Activated naive CD8-positive, alpha-beta T cell treated with anti-CD3 and anti-CD28 coated beads for 36 hours (primary cell): ENCODE measurements at regions not wholly inside any gene's neighbourhood (a gene's known extent, or its start where the extent isn't known, plus 50 kb on each side); places are given as distances from the start of the nearest gene placed in this dataset.
"Not testable (repeated sequence)": the region's sequence is repeated elsewhere in the genome, so short reads cannot be mapped to it uniquely, and the experiment has no call there.

Experiments used
- DNase-seq: peaks from one replicate; pipeline ENCODE4 v3.0.0; 2021
- H3K27ac Mint-ChIP-seq: one replicate; pipeline ENCODE4 v1.8.0; 2022; ENCODE audit warnings: mild to moderate bottlenecking, moderate library complexity, mixed read lengths
- H3K27me3 Mint-ChIP-seq: one replicate; pipeline ENCODE4 v1.8.0; 2022; ENCODE audit warnings: mild to moderate bottlenecking, mixed read lengths
- H3K36me3 Mint-ChIP-seq: one replicate; pipeline ENCODE4 v1.8.0; 2021; ENCODE audit warnings: mild to moderate bottlenecking, mixed read lengths
- H3K4me1 Mint-ChIP-seq: one replicate; pipeline ENCODE4 v1.8.0; 2021; ENCODE audit warnings: mixed read lengths
- H3K4me3 Mint-ChIP-seq: one replicate; pipeline ENCODE4 v1.8.0; 2022; ENCODE audit warnings: mild to moderate bottlenecking, moderate library complexity, mixed read lengths
- H3K9me3 Mint-ChIP-seq: one replicate; pipeline ENCODE4 v1.8.0; 2022; ENCODE audit warnings: mixed read lengths

DNA sequence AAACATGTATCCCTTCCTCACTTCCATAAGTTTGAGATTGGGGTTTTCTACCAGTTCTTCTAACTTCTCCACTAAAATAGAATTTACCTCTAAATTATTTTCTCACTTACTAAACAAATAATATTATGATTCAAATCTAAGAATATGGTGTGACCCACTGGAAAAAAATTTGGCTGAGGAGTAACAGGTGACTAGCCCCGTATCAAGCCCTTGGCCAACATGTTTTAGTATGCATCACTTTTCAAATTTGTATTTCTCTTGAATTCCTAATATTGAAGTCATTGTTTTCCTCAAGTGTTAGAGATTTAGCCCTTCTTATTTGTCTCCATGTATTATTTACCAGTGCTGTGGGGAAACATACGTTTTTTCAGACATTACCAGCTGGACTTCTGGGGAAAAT lies 759.4 kb downstream of the NSUN3 start:
- H3K4me1 Mint-ChIP-seq, result no peaks in the 10 kb centered on the region
- H3K4me3 Mint-ChIP-seq, result no peak overlapping the region
- no peak overlapping the region for H3K27ac Mint-ChIP-seq
- no peak for DNase-seq
- peaks cover 1% of the 10 kb centered on the region for H3K9me3 Mint-ChIP-seq
- H3K27me3 Mint-ChIP-seq, result no peaks in the 10 kb centered on the region
- no peaks in the 10 kb centered on the region for H3K36me3 Mint-ChIP-seq

DNA sequence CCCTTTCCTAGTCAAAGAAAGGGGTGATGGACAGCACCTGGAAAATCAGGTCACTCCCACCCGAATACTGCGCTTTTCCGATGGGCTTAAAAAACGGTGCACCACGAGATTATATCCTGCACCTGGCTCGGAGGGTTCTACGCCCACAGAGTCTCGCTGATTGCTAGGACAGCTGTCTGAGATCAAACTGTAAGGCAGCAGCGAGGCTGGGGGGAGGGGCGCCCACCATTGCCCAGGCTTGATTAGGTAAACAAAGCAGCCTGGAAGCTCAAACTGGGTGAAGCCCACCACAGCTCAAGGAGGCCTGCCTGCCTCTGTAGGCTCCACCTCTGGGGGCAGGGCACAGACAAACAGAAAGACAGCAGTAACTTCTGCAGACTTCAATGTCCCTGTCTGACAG lies 783.4 kb downstream of the NSUN3 start:
- DNase-seq, H3K4me1 Mint-ChIP-seq, H3K36me3 Mint-ChIP-seq, H3K4me3 Mint-ChIP-seq, H3K27ac Mint-ChIP-seq, H3K9me3 Mint-ChIP-seq, H3K27me3 Mint-ChIP-seq: not testable (repeated sequence)

DNA sequence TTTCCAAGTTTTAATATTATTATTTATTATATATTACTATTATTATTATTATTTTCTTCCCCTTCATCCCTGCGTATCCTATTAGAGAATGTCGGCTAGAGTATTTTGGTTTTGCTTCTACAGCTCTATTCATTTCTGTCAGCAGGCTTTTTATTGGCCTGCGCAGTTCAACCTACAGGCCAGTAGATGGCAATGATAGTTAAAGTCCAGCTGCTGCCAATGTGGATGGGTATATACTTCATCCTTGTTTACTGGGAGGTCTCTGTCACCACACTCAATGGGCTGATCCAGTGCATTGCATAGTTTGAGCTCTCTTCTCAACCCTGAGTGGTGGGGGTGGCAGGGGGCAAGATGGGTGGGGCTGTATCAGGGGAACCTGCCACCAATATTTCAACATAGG lies 799.8 kb downstream of the NSUN3 start:
- peaks cover 25% of the 10 kb centered on the region for H3K9me3 Mint-ChIP-seq
- H3K27me3 Mint-ChIP-seq, result no peaks in the 10 kb centered on the region
- H3K27ac Mint-ChIP-seq, result no peak overlapping the region
- no peaks in the 10 kb centered on the region for H3K36me3 Mint-ChIP-seq
- no peak for DNase-seq
- H3K4me1 Mint-ChIP-seq, result no peaks in the 10 kb centered on the region
- no peak overlapping the region for H3K4me3 Mint-ChIP-seq

DNA sequence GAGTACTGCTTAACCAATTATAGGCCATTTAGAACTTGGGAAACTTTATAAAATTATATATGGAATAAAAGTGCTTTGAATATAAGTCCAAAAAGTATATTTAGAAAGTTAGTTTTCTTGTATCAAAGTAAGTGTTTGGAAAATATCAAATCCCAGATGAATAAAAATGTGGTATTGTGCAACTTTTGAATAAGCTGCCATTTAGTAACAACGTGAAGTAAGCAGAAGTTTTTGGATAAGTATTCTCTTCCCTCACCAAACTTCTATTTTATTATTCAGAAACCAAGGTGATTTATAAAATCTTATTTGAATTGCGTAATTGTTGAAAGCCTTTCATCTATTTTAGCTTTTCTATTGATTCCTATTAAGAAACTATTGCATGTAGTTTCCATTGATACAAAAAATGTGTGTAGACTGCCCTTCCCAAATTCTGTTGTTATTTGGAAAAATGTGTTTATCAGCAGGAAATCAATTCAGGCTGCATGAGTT lies 806.2 kb downstream of the NSUN3 start:
- H3K36me3 Mint-ChIP-seq, result no peaks in the 10 kb centered on the region
- no peak overlapping the region for H3K4me3 Mint-ChIP-seq
- H3K9me3 Mint-ChIP-seq, result peaks cover 11% of the 10 kb centered on the region
- no peaks in the 10 kb centered on the region for H3K4me1 Mint-ChIP-seq
- H3K27ac Mint-ChIP-seq, result no peak overlapping the region
- no peak for DNase-seq
- H3K27me3 Mint-ChIP-seq, result no peaks in the 10 kb centered on the region

DNA sequence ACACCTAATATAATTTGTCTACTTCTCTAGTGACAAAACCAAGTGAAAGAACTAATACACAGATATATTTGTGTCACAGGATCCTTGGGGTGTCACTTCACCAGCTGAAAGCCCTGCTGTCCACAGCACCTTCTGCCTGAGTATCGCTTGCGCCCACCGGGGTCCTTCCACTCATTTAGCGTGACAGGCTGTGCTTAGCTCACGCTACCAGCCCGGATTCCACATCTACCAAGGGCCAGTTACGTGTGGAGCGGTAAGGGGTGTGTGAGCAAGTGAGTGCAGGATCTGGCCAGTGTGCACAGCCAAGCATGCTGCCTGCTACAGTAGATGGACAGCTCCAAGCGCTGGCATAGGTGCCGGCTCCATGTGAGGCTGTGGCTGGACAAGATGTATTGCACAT lies 810.9 kb downstream of the NSUN3 start:
- Mint-ChIP-seq H3K27ac (no peak overlapping the region), H3K9me3 (no peaks in the 10 kb centered on the region), H3K27me3 (no peaks in the 10 kb centered on the region), H3K4me1 (no peaks in the 10 kb centered on the region), H3K4me3 (no peak overlapping the region), H3K36me3 (no peaks in the 10 kb centered on the region)
- no peak for DNase-seq

DNA sequence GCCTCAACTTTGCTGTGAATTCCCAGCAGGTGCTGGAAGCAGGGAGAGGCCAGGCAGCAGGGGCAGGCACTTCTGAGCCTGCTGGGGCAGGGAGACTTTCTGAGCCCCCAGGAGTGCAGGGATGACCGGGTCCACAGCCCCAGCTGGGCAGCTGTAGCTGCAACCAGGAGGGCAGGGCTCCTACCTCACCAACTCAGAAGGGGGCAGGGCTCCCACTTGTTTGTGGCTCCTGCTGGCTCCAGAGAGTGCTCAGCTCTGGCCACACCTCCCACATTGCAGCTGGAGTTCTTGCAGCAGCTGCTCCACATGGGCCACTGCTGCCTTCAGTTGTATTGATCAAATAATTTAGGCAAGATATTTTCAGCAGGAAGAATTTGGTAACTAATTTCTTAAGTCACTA lies 812.3 kb downstream of the NSUN3 start:
- Mint-ChIP-seq H3K27ac (no peak overlapping the region), H3K27me3 (no peaks in the 10 kb centered on the region), H3K4me3 (no peak overlapping the region), H3K4me1 (no peaks in the 10 kb centered on the region), H3K9me3 (no peaks in the 10 kb centered on the region), H3K36me3 (no peaks in the 10 kb centered on the region)
- DNase-seq, result no peak

DNA sequence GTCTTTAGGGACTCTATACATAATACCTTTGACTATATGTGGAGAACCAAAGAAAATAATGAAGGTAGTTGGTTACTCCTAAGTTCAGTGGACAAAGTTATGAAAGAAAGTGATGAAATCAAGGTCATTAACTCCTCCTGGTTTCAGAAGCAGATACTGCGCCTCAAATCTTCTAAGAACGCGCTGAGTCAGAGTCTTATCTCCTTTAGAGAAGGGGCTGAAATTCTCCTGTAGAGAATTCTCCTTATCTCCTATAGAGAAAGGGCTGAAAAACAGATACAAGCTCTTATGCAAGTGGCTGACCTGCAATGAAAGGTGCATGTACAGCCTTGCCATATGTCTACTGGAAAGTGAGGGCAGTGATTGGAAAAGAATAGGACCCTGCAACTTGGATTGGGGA lies 824.2 kb downstream of the NSUN3 start:
- Mint-ChIP-seq H3K27me3 (no peaks in the 10 kb centered on the region), H3K9me3 (peaks cover 1% of the 10 kb centered on the region), H3K4me3 (no peak overlapping the region), H3K36me3 (no peaks in the 10 kb centered on the region), H3K4me1 (no peaks in the 10 kb centered on the region), H3K27ac (no peak overlapping the region)
- no peak for DNase-seq

DNA sequence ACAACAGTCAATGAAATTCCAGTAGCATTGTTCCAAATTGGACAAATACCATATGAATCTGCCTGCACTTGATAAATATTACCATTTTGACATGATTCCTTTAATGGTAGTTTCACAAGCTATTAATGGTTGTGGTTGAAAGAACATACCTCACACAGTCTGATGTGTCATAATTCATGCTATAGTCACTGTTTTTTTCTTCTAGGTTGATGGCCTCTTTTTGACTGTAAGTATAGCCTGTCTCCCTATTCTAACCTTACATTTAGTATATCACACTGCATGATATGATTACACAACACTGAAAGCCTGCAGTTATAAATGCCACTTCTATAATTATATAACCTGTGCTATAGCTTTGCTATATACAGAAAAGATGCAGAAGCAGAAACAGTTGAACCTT lies 834.1 kb downstream of the NSUN3 start:
- Mint-ChIP-seq H3K27me3 (no peaks in the 10 kb centered on the region), H3K4me3 (no peak overlapping the region), H3K9me3 (no peaks in the 10 kb centered on the region), H3K36me3 (no peaks in the 10 kb centered on the region), H3K27ac (no peak overlapping the region), H3K4me1 (no peaks in the 10 kb centered on the region)
- DNase-seq, result no peak

DNA sequence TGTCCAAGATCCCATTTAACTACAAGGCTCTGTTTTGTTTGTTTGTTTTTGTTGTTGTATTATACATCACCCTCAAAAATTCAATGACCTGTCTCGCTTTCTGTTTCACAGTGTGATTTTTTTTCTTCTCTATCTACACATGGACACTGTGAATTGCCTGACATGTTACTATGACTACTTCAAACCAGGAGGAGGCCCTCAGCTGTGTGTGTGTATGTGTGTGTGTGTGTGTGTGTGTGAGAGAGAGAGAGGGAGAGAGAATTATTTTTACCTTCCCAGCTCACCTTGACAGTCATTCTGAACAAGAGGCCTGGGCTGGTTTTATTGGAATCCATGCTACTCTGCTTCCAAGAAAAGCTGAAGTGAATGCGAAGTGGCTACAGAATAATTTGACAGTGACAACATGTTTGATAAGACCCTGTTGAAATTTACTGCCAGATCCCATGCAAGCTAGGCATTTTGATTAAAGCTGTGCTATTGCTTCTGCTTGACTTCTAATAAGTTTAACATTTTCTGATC lies 841.4 kb downstream of the NSUN3 start:
- no peaks in the 10 kb centered on the region for H3K9me3 Mint-ChIP-seq
- no peaks in the 10 kb centered on the region for H3K27me3 Mint-ChIP-seq
- H3K27ac Mint-ChIP-seq, result no peak overlapping the region
- H3K36me3 Mint-ChIP-seq, result no peaks in the 10 kb centered on the region
- no peak overlapping the region for H3K4me3 Mint-ChIP-seq
- no peaks in the 10 kb centered on the region for H3K4me1 Mint-ChIP-seq
- DNase-seq, result no peak

DNA sequence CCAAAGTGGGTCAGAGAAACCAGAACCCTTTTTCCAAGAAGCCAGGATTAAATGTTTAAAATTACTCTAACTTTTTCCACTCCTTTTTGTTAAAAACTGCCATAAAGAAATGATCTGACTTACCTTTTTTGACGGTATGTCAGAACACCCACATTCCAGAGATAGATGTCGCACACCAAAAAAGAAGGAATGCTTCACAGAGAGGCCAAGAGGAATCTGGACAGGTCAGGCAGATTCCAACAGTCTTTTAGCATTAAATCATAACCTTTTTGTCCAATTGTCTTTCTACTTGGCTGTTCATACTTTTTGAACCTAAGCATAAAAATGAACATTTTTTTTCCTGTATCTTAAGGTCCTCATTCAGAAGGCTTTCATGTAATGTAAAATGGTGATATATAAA lies 846.9 kb downstream of the NSUN3 start:
- no peak for DNase-seq
- H3K4me3 Mint-ChIP-seq, result no peak overlapping the region
- H3K27me3 Mint-ChIP-seq, result no peaks in the 10 kb centered on the region
- H3K27ac Mint-ChIP-seq, result no peak overlapping the region
- H3K4me1 Mint-ChIP-seq, result no peaks in the 10 kb centered on the region
- H3K36me3 Mint-ChIP-seq, result no peaks in the 10 kb centered on the region
- H3K9me3 Mint-ChIP-seq, result no peaks in the 10 kb centered on the region

DNA sequence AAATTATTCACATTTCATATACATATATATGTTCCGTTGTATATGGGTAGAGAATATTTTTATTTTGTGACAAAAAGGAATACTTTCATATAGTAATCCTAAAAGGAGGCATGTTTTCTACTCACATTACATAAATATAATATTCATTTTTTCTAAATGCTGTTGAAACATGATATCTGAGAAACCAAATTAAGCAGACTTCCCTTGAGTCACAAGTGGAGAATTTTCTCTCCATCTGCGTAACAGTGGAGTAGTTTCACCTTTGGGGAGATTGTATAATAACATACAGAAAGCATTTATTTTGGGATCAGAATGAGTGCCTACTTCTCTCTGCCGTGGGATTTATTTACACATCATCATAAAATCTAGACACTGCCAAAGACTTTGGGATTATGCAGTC lies 849.8 kb downstream of the NSUN3 start:
- H3K36me3 Mint-ChIP-seq, result no peaks in the 10 kb centered on the region
- no peaks in the 10 kb centered on the region for H3K9me3 Mint-ChIP-seq
- H3K4me1 Mint-ChIP-seq, result no peaks in the 10 kb centered on the region
- H3K27ac Mint-ChIP-seq, result no peak overlapping the region
- no peak for DNase-seq
- H3K27me3 Mint-ChIP-seq, result no peaks in the 10 kb centered on the region
- H3K4me3 Mint-ChIP-seq, result no peak overlapping the region

DNA sequence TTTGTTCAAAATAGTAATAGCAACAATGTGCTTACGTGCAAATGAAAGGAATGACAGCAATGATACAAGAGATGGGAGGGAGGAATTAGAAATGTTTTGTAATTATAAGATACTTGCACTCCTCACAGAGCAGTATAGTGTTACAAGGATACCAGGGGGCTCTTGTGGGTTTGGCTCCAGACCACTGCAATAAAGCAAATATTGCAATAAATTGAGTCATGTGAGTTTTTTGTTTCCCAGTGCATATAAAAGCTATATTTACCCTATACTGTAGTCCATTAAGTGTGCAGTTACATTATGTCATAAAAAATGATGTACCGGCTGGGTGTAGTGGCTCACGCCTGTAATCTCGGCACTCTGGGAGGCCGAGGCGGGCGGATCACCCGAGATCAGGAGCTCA lies 864.3 kb downstream of the NSUN3 start:
- no peak overlapping the region for H3K4me3 Mint-ChIP-seq
- no peaks in the 10 kb centered on the region for H3K36me3 Mint-ChIP-seq
- DNase-seq, result no peak
- H3K9me3 Mint-ChIP-seq, result peaks cover 6% of the 10 kb centered on the region
- H3K27ac Mint-ChIP-seq, result no peak overlapping the region
- H3K27me3 Mint-ChIP-seq, result no peaks in the 10 kb centered on the region
- H3K4me1 Mint-ChIP-seq, result no peaks in the 10 kb centered on the region

DNA sequence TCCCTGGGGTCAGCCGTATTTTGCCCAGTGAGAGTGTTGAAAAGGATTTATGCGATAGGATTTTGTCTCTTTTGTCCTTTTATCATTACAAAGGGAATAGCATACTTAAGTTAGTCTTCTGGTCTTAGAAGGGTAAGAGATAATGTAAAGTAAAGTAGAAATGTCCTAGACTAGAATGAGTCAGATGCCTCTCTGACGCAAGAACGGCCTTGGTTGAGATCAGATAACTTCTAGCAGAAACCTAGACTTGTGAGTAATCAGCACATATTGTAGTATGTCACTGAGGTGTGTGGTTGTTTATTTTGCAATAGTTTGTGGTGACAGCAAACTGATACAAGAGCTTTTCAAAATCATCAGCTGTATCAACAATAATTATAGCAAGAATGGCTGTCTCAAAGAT lies 866.1 kb downstream of the NSUN3 start:
- no peak for DNase-seq
- H3K4me3 Mint-ChIP-seq, result no peak overlapping the region
- H3K9me3 Mint-ChIP-seq, result peaks cover 4% of the 10 kb centered on the region

DNA sequence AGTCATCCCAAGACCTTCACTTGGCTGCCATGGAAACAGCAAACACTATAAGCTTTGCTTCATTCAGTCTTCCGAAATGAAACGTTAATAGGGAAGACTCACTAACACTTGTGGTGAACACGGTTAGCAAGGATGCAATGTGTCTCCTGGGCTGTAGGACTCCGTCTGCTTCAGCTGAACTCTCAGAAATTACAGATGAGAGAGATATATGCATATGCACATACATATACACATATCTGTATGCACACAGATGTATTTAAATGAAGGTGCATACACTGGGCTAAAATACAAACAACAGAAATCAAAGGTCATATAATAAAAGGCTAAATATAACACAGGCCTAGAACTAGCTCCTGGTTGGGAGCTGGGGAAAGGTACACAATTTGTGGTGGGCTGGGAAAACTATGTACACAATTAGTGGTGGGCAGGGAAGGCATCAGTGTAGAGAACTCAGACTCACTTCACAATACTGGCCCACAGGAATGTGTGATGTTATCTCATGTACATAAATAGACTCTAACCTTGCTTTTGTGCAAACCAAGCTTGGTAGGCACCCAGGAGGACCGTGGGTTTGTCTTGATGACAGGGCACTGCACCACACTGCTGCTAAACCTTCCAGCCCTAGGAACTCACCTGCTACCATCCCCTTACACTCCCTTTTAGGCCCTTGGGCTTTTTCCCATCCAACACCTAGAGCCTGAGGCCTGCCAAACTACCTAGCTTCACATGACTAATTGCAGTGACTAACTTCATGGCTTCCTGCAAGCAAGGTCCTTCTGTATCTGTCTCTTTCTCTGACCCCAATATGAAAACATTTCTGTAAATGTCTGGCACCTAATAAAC lies 873.1 kb downstream of the NSUN3 start:
- no peak for DNase-seq
- H3K27me3 Mint-ChIP-seq, result no peaks in the 10 kb centered on the region
- H3K4me3 Mint-ChIP-seq, result no peak overlapping the region
- no peak overlapping the region for H3K27ac Mint-ChIP-seq
- H3K9me3 Mint-ChIP-seq, result peaks cover 5% of the 10 kb centered on the region
- H3K4me1 Mint-ChIP-seq, result no peaks in the 10 kb centered on the region
- no peaks in the 10 kb centered on the region for H3K36me3 Mint-ChIP-seq

More for the DNA sequence above, 866.1 kb downstream of the NSUN3 start:
- H3K27me3 Mint-ChIP-seq, result no peaks in the 10 kb centered on the region
- no peak overlapping the region for H3K27ac Mint-ChIP-seq
- H3K36me3 Mint-ChIP-seq, result no peaks in the 10 kb centered on the region
- no peaks in the 10 kb centered on the region for H3K4me1 Mint-ChIP-seq

DNA sequence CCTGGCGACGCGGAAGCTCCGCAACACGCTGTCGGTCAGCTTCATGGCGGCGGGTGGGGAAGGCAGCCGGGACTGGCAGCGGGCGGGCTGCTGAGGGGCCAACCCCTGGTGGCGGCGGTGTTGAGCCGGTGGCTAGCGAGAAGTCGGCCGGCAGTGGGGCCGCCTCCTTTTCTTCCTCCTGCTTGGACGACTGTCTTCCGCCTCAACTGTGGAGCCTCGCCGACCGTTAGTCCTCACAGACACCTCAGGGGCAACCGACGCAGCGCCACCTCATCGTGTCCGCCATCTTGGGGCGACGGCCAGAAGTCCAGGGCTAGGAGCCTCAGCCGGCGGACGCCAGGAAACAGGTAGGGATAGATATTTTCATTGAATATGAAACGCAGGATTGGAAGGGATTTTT lies 875.1 kb downstream of the NSUN3 start:
- Mint-ChIP-seq H3K36me3 (no peaks in the 10 kb centered on the region), H3K4me3 (no peak overlapping the region), H3K27me3 (no peaks in the 10 kb centered on the region), H3K4me1 (no peaks in the 10 kb centered on the region), H3K9me3 (peaks cover 5% of the 10 kb centered on the region), H3K27ac (no peak overlapping the region)
- DNase-seq, result no peak

DNA sequence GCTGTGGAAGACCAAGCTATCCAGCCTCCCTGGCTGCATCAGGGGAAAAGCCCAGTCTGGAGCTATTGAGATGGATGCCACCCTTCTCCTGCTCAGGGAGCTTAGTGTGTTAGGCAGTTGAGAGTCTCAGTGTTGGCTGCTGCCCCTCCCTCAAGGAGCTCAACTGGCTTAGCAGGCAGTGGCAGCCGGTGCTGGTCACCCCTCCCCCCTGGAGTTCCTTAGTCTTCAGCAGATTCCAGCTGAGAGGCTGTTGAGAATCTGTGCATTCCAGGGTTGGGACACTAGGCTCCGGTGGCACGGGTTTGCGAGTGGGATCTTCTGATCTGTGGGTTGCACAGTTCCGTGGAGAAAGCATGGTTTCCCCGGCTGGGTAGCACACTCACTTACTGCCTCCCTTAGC lies 883.8 kb downstream of the NSUN3 start:
- Mint-ChIP-seq H3K36me3 (no peaks in the 10 kb centered on the region), H3K4me1 (no peaks in the 10 kb centered on the region), H3K4me3 (no peak overlapping the region), H3K27ac (no peak overlapping the region), H3K9me3 (peaks cover 10% of the 10 kb centered on the region), H3K27me3 (no peaks in the 10 kb centered on the region)
- no peak for DNase-seq
